Thoracic aorta (tissue), 2 donors: ENCODE measurements at regions not wholly inside any gene's neighbourhood (a gene's known extent, or its start where the extent isn't known, plus 50 kb on each side); places are given as distances from the start of the nearest gene placed in this dataset.

ENCODE experiments used
- ATAC-seq: fragments of 150-250 bp; one replicate; pipeline ENCODE4 v1.8.0; 2017; ENCODE audit warnings: low read depth; ENCODE audit not compliant: insufficient number of reproducible peaks, low FRiP score
- DNase-seq: peaks from one replicate; pipeline ENCODE4 v3.0.0-alpha.2; 2020; ENCODE audit warnings: low spot score
- H3K27ac ChIP-seq, 2 donors: fragments of 200-600 bp; sonication (generic); 1 replicate in 1 of 2; 2 replicates in 1 of 2; pipeline ENCODE4 v1.5.1; 2016; ENCODE audit warnings: mild to moderate bottlenecking in 2 of 2, moderate library complexity in 2 of 2
- H3K27me3 ChIP-seq: fragments of 200-600 bp; sonication (generic); replicated peaks from 2 replicates; pipeline ENCODE4 v1.6.0; 2016; ENCODE audit warnings: mild to moderate bottlenecking; ENCODE audit not compliant: insufficient read depth
- H3K36me3 ChIP-seq: fragments of 200-600 bp; sonication (generic); one replicate; pipeline ENCODE4 v1.5.1; 2016
- H3K4me1 ChIP-seq, 2 donors: fragments of 200-600 bp; sonication (generic); 1 replicate in 1 of 2; 2 replicates in 1 of 2; pipeline versions ENCODE4 v1.5.1 to v1.6.0; 2016; ENCODE audit warnings: low read depth in 2 of 2, mild to moderate bottlenecking in 1 of 2; ENCODE audit not compliant: control insufficient read depth in 1 of 2
- H3K4me3 ChIP-seq: fragments of 200-600 bp; sonication (generic); 2 replicates; pipeline ENCODE4 v1.5.1; 2016; ENCODE audit warnings: mild to moderate bottlenecking
- H3K9me3 ChIP-seq: fragments of 200-600 bp; sonication (generic); 2 replicates; pipeline ENCODE4 v1.5.1; 2016
- TF ChIP-seq, protein P1 (sequence below): fragments of 200-600 bp; sonication (generic); IDR thresholded peaks from one replicate; pipeline ENCODE4 v1.5.1; 2019; ENCODE audit warnings: antibody characterized with exemption

DNA sequence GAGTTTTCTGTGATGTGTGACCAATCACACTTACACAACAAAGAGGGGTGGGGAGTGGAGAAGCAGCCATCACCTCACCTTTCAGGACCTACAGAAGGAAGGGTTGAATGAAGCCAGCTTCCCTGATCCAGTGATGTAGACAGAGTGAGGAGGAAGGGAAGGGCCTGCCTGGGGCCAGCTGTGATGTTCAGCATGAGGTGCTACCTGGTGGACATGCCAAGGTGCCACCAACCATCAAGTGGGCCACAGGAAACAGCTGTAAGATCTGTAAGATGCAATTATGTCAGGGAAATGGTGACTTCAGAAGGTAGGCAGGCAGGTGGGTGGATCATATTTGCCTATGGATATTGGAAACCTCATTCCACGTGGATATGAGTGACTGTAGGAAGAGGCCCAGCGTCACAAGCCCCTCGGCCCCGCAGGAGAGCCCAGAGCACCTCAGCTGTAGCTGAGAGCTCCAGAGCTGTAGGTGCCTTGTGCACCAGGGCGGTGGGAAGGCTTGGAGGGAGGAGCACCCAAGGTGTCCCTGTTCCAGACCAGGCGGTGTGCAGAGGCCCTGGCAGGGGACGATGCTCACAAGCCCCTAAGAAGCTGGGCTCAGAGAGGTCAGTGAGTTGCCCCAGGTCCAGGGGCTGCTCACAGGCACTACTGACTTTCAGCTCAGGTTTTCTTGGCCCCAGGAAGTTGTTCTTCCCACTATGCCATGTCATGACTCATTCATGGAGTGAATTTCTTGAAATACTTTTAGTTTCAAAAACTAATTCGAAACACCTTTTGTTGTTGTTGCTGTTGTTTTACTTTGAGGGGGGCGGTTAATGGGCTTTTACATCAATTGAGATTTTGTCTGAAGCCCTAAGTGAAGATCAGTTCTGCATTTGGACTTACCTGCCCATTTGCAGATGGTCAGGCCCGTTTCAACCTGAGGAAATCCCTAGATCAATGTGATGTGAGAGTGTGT, 94.2 kb upstream of the ALDH1A3 start:
- DNase-seq (no peak), ATAC-seq (no peak)
- TF ChIP-seq, protein P1, sequence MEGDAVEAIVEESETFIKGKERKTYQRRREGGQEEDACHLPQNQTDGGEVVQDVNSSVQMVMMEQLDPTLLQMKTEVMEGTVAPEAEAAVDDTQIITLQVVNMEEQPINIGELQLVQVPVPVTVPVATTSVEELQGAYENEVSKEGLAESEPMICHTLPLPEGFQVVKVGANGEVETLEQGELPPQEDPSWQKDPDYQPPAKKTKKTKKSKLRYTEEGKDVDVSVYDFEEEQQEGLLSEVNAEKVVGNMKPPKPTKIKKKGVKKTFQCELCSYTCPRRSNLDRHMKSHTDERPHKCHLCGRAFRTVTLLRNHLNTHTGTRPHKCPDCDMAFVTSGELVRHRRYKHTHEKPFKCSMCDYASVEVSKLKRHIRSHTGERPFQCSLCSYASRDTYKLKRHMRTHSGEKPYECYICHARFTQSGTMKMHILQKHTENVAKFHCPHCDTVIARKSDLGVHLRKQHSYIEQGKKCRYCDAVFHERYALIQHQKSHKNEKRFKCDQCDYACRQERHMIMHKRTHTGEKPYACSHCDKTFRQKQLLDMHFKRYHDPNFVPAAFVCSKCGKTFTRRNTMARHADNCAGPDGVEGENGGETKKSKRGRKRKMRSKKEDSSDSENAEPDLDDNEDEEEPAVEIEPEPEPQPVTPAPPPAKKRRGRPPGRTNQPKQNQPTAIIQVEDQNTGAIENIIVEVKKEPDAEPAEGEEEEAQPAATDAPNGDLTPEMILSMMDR: no peak
- Histone ChIP-seq H3K27ac (no peak overlapping the region), H3K36me3 (no peaks in the 10 kb centered on the region), H3K4me3 (no peak overlapping the region), H3K9me3 (no peaks in the 10 kb centered on the region), H3K4me1 (no peaks in the 10 kb centered on the region), H3K27me3 (no peaks in the 10 kb centered on the region)

DNA sequence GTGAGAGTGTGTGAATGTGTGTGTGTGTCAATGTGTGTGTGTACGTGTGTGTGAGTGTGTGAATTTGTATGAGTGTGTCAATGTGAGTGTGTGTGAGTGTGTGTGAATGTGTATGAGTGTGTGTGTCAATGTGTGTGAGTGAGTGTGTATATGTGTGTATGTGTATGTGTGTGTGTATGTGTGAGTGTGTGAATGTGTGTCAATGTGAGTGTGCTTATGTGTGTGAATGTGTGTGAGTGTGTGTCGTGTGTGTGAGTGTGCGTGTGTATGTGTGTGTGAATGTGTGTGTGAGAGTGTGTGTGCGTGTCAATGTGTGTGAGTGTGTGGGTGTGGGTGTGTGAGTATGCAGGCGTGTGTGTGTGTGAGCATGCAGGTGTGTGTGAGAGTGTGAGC, 93.5 kb upstream of the ALDH1A3 start:
- no peaks in the 10 kb centered on the region for H3K36me3 ChIP-seq
- H3K27ac ChIP-seq: no peak overlapping the region
- ATAC-seq (no peak), DNase-seq (no peak)
- TF ChIP-seq, protein P1: no peak
- H3K9me3 ChIP-seq: no peaks in the 10 kb centered on the region
- H3K4me3 ChIP-seq: no peak overlapping the region
- no peaks in the 10 kb centered on the region for H3K27me3 ChIP-seq
- H3K4me1 ChIP-seq: no peaks in the 10 kb centered on the region

DNA sequence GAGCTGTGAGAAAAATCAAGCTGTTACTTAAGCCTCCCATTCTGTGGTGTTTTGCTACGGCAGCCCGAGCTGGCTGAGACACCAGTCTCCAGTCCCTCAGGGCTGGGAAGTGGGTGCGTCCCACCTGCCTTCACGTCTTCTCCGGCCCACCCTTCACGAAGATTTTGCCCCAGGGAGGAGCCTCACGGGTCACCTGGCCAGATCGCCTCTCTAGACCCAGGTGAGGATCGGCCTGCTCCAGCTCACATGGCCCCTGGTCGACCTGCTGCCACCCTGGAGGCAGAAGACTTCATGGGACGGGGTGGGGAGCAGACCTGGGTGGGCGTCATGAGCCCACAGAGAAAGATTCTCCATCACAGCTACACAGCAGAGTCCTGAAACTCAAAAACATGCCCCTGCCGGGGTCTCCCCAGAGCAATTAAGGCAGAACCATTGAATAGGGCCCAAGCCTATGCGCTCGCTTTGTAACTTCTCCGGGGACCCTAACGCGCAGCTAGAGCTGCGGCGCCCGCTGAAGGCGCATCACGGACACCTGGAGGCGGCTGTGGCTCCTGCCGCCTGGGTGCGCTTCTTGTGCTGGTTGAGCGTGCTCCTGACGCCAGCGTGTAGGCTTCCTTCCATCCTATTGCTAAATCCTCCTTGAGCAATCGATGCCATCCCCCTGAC, 92.6 kb upstream of the ALDH1A3 start:
- H3K27me3 ChIP-seq: no peaks in the 10 kb centered on the region
- H3K4me1 ChIP-seq: no peaks in the 10 kb centered on the region
- ATAC-seq (no peak), DNase-seq (no peak)
- TF ChIP-seq, protein P1: no peak
- no peak overlapping the region for H3K4me3 ChIP-seq
- H3K9me3 ChIP-seq: no peaks in the 10 kb centered on the region
- H3K27ac ChIP-seq: no peak overlapping the region
- no peaks in the 10 kb centered on the region for H3K36me3 ChIP-seq

- Histone ChIP-seq H3K36me3 (no peaks in the 10 kb centered on the region), H3K27ac (no peak overlapping the region), H3K4me3 (no peak overlapping the region), H3K27me3 (no peaks in the 10 kb centered on the region), H3K4me1 (no peaks in the 10 kb centered on the region), H3K9me3 (no peaks in the 10 kb centered on the region)
- TF ChIP-seq, protein P1: no peak
- ATAC-seq: no peak
- no peak for DNase-seq
Measured at GRCh38 chr15:100787567-100788417, 91.8 kb upstream of the ALDH1A3 start.
